GM20000 (cell line): ENCODE measurements at regions not wholly inside any gene's neighbourhood (a gene's known extent, or its start where the extent isn't known, plus 50 kb on each side); places are given as distances from the start of the nearest gene placed in this dataset.
"Not testable (repeated sequence)": the region's sequence is repeated elsewhere in the genome, so short reads cannot be mapped to it uniquely, and the experiment has no call there.

ENCODE experiments used
- DNase-seq: peaks from one replicate; pipeline ENCODE4 v3.0.0; 2012; ENCODE audit warnings: low spot score
- TF ChIP-seq, protein P1 (sequence below): IDR thresholded peaks from 2 replicates; pipeline ENCODE4 v1.5.1; 2012; ENCODE audit warnings: mild to moderate bottlenecking, control low read depth; ENCODE audit errors: extremely low read depth, missing control alignments

GRCh38 chr3:17828388-17828787, 86.0 kb upstream of the TBC1D5 start:
- TF ChIP-seq, protein P1, sequence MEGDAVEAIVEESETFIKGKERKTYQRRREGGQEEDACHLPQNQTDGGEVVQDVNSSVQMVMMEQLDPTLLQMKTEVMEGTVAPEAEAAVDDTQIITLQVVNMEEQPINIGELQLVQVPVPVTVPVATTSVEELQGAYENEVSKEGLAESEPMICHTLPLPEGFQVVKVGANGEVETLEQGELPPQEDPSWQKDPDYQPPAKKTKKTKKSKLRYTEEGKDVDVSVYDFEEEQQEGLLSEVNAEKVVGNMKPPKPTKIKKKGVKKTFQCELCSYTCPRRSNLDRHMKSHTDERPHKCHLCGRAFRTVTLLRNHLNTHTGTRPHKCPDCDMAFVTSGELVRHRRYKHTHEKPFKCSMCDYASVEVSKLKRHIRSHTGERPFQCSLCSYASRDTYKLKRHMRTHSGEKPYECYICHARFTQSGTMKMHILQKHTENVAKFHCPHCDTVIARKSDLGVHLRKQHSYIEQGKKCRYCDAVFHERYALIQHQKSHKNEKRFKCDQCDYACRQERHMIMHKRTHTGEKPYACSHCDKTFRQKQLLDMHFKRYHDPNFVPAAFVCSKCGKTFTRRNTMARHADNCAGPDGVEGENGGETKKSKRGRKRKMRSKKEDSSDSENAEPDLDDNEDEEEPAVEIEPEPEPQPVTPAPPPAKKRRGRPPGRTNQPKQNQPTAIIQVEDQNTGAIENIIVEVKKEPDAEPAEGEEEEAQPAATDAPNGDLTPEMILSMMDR, result no peak
- no peak for DNase-seq

- no peak for DNase-seq
- TF ChIP-seq, protein P1, result no peak
Measured at GRCh38 chr3:17825298-17825697, 82.9 kb upstream of the TBC1D5 start.

DNA sequence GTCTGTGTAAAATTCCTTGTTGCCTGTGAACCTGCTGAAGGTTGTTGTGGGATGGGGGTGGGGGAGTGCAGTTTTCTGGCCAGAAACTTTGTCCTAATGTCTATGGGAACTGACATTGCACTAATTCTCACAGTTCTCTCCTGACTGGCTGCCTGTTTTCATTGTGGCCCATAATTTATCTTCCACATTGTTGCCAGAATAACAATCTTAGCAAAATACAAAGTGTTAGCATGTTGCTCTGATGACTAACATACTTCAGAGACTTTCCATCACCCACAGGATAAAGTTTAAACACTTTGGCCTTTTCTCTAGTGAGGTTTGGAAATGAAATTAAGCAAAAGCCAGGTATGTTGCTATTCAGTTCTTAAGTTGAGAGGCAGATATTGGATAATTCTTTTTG, 81.4 kb upstream of the TBC1D5 start:
- TF ChIP-seq, protein P1, result no peak
- DNase-seq, result no peak

DNA sequence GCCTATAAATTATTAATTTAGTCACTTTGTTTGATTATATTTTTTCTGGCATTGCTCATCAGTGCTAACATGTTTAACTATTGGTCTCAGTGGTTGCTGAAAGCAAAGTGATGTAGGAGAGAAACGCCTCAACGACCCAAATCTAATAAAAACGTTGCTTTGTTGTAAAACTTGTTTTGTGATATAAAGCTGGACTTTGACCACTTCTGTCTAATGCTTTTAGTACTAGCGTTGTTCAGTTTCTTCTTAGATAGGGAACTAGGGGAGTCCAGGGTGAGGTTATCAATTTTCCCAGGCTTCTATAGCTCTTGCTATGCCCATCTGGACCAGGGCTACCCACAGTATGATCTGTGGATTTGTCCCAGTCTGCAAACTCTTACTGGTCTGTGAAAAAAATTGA, 80.6 kb upstream of the TBC1D5 start:
- TF ChIP-seq, protein P1, result no peak
- no peak for DNase-seq

GRCh38 chr3:17820704-17821103, 78.3 kb upstream of the TBC1D5 start:
- DNase-seq, result no peak

GRCh38 chr3:17820275-17820674, 77.8 kb upstream of the TBC1D5 start:
- TF ChIP-seq, protein P1, result no peak

More at GRCh38 chr3:17820704-17821103, 78.3 kb upstream of the TBC1D5 start:
- TF ChIP-seq, protein P1, result no peak

DNA sequence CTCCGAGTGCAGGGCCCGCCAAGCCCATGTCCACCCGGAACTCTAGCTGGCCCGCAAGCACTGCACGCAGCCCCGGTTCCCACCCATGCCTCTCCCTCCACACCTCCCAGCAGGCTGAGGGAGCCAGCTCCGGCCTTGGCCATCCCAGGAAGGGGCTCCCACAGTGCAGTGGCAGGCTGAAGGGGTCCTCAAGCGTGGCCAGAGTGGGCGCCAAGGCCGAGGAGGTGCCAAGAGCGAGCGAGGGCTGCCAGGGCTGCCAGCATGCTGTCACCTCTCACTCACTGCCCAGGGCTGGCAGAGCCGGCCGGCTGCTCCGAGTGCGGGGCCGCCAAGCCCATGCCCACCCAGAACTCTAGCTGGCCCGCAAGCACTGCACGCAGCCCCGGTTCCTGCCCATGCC, 75.5 kb upstream of the TBC1D5 start:
- not testable (repeated sequence) for DNase-seq

More at GRCh38 chr3:17820275-17820674, 77.8 kb upstream of the TBC1D5 start:
- DNase-seq, result no peak

- DNase-seq, result no peak
- TF ChIP-seq, protein P1, result no peak
Measured at GRCh38 chr3:17817545-17817944, 75.1 kb upstream of the TBC1D5 start.

DNA sequence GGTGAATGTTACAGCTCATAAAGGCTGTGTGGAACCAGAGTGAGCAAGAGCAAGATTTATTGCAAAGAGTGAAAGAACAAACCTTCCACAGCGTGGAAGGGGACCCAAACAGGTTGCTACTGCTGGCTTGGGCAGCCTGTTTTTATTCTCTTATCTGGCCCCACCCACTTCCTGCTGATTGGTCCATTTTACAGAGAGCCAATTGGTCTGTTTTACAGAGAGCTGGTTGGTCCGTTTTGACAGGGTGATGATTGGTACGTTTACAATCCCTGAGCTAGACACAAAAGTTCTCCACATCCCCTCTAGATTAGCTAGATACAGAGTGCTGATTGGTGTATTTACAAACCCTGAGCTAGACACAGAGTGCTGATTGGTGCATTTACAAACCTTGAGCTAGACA, 74.4 kb upstream of the TBC1D5 start:
- not testable (repeated sequence) for DNase-seq

- not testable (repeated sequence) for DNase-seq
Measured at GRCh38 chr3:17812328-17812727, 69.9 kb upstream of the TBC1D5 start.
